ENCODE measurements at regions not wholly inside any gene's neighbourhood (a gene's known extent, or its start where the extent isn't known, plus 50 kb on each side); places are given as distances from the start of the nearest gene placed in this dataset.

GRCh38 chr14:84782902-84783301 lies 747.0 kb upstream of the FLRT2 start:
- Histone ChIP-seq H3K79me2 (no peaks in the 10 kb centered on the region), H3K27me3 (ENCODE audit: control insufficient read depth, insufficient read depth, low read length) (no peaks in the 10 kb centered on the region), H3K4me2 (ENCODE audit: low read length) (no peak overlapping the region), H3K36me3 (ENCODE audit: control insufficient read depth, insufficient read depth, low read length) (no peaks in the 10 kb centered on the region), H3K9me3 (ENCODE audit: control insufficient read depth, low read length) (no peaks in the 10 kb centered on the region), H3K27ac (no peak overlapping the region), H3K4me3 (ENCODE audit: low read depth, low read length) (no peak overlapping the region), H3K9ac (no peak overlapping the region), H2AFZ (no peak overlapping the region), H3K4me1 (no peaks in the 10 kb centered on the region)
- TF ChIP-seq CTCF (IDR thresholded peaks at IDR 0.05): no peak

GRCh38 chr14:84783511-84783910 lies 746.4 kb upstream of the FLRT2 start:
- H3K27ac ChIP-seq: no peak overlapping the region
- H3K9me3 ChIP-seq (ENCODE audit: control insufficient read depth, low read length): no peaks in the 10 kb centered on the region
- no peaks in the 10 kb centered on the region for H3K79me2 ChIP-seq
- no peaks in the 10 kb centered on the region for H3K36me3 ChIP-seq (ENCODE audit: control insufficient read depth, insufficient read depth, low read length)
- no peak overlapping the region for H2AFZ ChIP-seq
- no peak overlapping the region for H3K9ac ChIP-seq
- no peaks in the 10 kb centered on the region for H3K4me1 ChIP-seq
- no peak overlapping the region for H3K4me3 ChIP-seq (ENCODE audit: low read depth, low read length)
- no peak for TF ChIP-seq CTCF (IDR thresholded peaks at IDR 0.05)
- H3K4me2 ChIP-seq (ENCODE audit: low read length): no peak overlapping the region
- H3K27me3 ChIP-seq (ENCODE audit: control insufficient read depth, insufficient read depth, low read length): no peaks in the 10 kb centered on the region

GRCh38 chr14:84785996-84786395 lies 743.9 kb upstream of the FLRT2 start:
- H3K79me2 ChIP-seq: no peaks in the 10 kb centered on the region
- no peak for TF ChIP-seq CTCF (IDR thresholded peaks at IDR 0.05)

GRCh38 chr14:84789012-84789411 lies 740.9 kb upstream of the FLRT2 start:
- no peaks in the 10 kb centered on the region for H3K27me3 ChIP-seq (ENCODE audit: control insufficient read depth, insufficient read depth, low read length)
- no peaks in the 10 kb centered on the region for H3K36me3 ChIP-seq (ENCODE audit: control insufficient read depth, insufficient read depth, low read length)

More at GRCh38 chr14:84785996-84786395, 743.9 kb upstream of the FLRT2 start:
- H3K27me3 ChIP-seq (ENCODE audit: control insufficient read depth, insufficient read depth, low read length): no peaks in the 10 kb centered on the region
- no peaks in the 10 kb centered on the region for H3K4me1 ChIP-seq
- H2AFZ ChIP-seq: no peak overlapping the region
- H3K27ac ChIP-seq: no peak overlapping the region
- no peak overlapping the region for H3K4me2 ChIP-seq (ENCODE audit: low read length)
- no peaks in the 10 kb centered on the region for H3K9me3 ChIP-seq (ENCODE audit: control insufficient read depth, low read length)
- no peak overlapping the region for H3K9ac ChIP-seq
- H3K4me3 ChIP-seq (ENCODE audit: low read depth, low read length): no peak overlapping the region
- no peaks in the 10 kb centered on the region for H3K36me3 ChIP-seq (ENCODE audit: control insufficient read depth, insufficient read depth, low read length)

More at GRCh38 chr14:84789012-84789411, 740.9 kb upstream of the FLRT2 start:
- no peaks in the 10 kb centered on the region for H3K4me1 ChIP-seq
- H3K4me2 ChIP-seq (ENCODE audit: low read length): no peak overlapping the region
- no peak overlapping the region for H3K27ac ChIP-seq
- TF ChIP-seq CTCF (IDR thresholded peaks at IDR 0.05): no peak
- H2AFZ ChIP-seq: no peak overlapping the region
- no peak overlapping the region for H3K9ac ChIP-seq
- H3K4me3 ChIP-seq (ENCODE audit: low read depth, low read length): no peak overlapping the region
- H3K9me3 ChIP-seq (ENCODE audit: control insufficient read depth, low read length): no peaks in the 10 kb centered on the region
- no peaks in the 10 kb centered on the region for H3K79me2 ChIP-seq
